CD4-positive, CD25-positive, alpha-beta regulatory T cell (primary cell): ENCODE measurements at regions not wholly inside any gene's neighbourhood (a gene's known extent, or its start where the extent isn't known, plus 50 kb on each side); places are given as distances from the start of the nearest gene placed in this dataset.
"Not testable (repeated sequence)": the region's sequence is repeated elsewhere in the genome, so short reads cannot be mapped to it uniquely, and the experiment has no call there.

Source experiments
- ATAC-seq, 2 donors: fragments of 150-1000 bp; cut with Tn5 transposase; one replicate each; pipeline ENCODE4 v1.10.0; 2021; ENCODE audit warnings: low read depth in 2 of 2, moderate number of reproducible peaks in 2 of 2, moderate library complexity in 1 of 2
- DNase-seq, 3 donors: peaks; one replicate each; pipeline versions ENCODE4 v3.0.0 to v3.0.0-alpha.2; 2012 to 2022; ENCODE audit warnings: mixed read lengths in 1 of 3
- H3K27ac ChIP-seq: one replicate; pipeline ENCODE4 v1.7.0; 2013; ENCODE audit warnings: mild to moderate bottlenecking, low read length; ENCODE audit not compliant: insufficient read depth, poor library complexity, severe bottlenecking
- H3K27me3 ChIP-seq: one replicate; pipeline ENCODE4 v1.7.0; 2013; ENCODE audit warnings: low read length; ENCODE audit not compliant: control insufficient read depth, insufficient read depth
- H3K36me3 ChIP-seq: one replicate; pipeline ENCODE4 v1.7.0; 2013; ENCODE audit warnings: mild to moderate bottlenecking, low read length, moderate library complexity; ENCODE audit not compliant: control insufficient read depth, insufficient read depth
- H3K4me1 ChIP-seq: 2 replicates; pipeline ENCODE4 v1.7.0; 2013; ENCODE audit warnings: mild to moderate bottlenecking, low read length; ENCODE audit not compliant: insufficient read depth, control insufficient read depth, poor library complexity, severe bottlenecking
- H3K4me3 ChIP-seq: one replicate; pipeline ENCODE4 v1.7.0; 2013; ENCODE audit warnings: low read depth, mild to moderate bottlenecking, low read length, moderate library complexity
- H3K9me3 ChIP-seq, 2 experiments: 1 replicate in 1 of 2; 2 replicates in 1 of 2; pipeline ENCODE4 v1.7.0; 2013; ENCODE audit warnings: low read length in 2 of 2, mild to moderate bottlenecking in 1 of 2, moderate library complexity in 1 of 2; ENCODE audit not compliant: control insufficient read depth in 2 of 2
- H3K27ac Mint-ChIP-seq, 3 donors: one replicate each; pipeline ENCODE4 v1.8.0; 2020 to 2022; ENCODE audit warnings: mild to moderate bottlenecking in 3 of 3, mixed read lengths in 3 of 3, moderate library complexity in 2 of 3
- H3K27me3 Mint-ChIP-seq: one replicate; pipeline ENCODE4 v1.8.0; 2022; ENCODE audit warnings: mild to moderate bottlenecking, mixed read lengths
- H3K36me3 Mint-ChIP-seq: one replicate; pipeline ENCODE4 v1.8.0; 2020; ENCODE audit warnings: mixed read lengths
- H3K4me1 Mint-ChIP-seq, 4 donors: one replicate each; pipeline ENCODE4 v1.8.0; 2020 to 2022; ENCODE audit warnings: mixed read lengths in 4 of 4, mild to moderate bottlenecking in 1 of 4
- H3K4me3 Mint-ChIP-seq, 4 donors: one replicate each; pipeline ENCODE4 v1.8.0; 2020 to 2022; ENCODE audit warnings: mild to moderate bottlenecking in 4 of 4, mixed read lengths in 4 of 4, moderate library complexity in 3 of 4
- H3K9me3 Mint-ChIP-seq, 7 donors: one replicate each; pipeline ENCODE4 v1.8.0; 2020 to 2022; ENCODE audit warnings: mixed read lengths in 7 of 7, mild to moderate bottlenecking in 3 of 7, moderate library complexity in 2 of 7

DNA sequence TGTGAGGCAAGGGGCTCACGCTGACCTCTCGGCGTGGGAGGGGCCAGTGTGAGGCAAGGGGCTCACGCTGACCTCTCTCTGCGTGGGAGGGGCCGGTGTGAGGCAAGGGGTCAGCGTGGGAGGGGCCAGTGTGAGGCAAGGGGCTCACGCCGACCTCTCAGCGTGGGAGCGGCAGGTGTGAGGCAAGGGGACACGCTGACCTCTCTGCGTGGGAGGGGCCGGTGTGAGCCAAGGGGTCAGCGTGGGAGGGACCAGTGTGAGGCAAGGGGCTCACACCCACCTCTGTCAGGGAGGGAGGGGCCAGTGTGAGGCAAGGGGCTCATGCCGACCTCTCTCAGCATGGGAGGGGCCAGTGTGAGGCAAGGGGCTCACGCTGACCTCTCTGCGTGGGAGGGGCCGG lies 251.7 kb upstream of the NUPR2 start:
- not testable (repeated sequence) for H3K4me3 ChIP-seq, H3K27me3 ChIP-seq, H3K4me1 Mint-ChIP-seq, H3K36me3 Mint-ChIP-seq, H3K27ac Mint-ChIP-seq, H3K4me3 Mint-ChIP-seq, H3K9me3 ChIP-seq, H3K27me3 Mint-ChIP-seq, H3K36me3 ChIP-seq, H3K4me1 ChIP-seq, DNase-seq, H3K9me3 Mint-ChIP-seq, H3K27ac ChIP-seq, ATAC-seq

DNA sequence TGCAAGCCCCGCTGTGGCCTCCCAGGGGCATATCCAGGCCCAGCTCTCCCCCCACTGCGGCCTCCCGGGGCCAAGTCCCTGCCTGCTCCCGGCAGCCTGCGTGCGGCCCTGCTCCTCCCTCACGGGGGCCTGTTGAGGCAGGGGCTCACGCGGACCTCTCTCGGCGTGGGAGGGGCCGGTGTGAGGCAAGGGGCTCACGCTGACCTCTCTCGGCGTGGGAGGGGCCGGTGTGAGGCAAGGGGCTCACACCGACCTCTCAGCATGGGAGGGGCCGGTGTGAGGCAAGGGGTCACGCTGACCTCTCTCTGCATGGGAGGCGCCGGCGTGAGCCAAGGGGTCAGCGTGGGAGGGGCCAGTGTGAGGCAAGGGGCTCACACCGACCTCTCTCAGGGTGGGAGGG lies 251.2 kb upstream of the NUPR2 start:
- H3K36me3 ChIP-seq, H3K4me3 Mint-ChIP-seq, H3K4me1 ChIP-seq, H3K9me3 Mint-ChIP-seq, ATAC-seq, DNase-seq, H3K4me1 Mint-ChIP-seq, H3K27ac ChIP-seq, H3K9me3 ChIP-seq, H3K36me3 Mint-ChIP-seq, H3K27me3 ChIP-seq, H3K27ac Mint-ChIP-seq, H3K4me3 ChIP-seq, H3K27me3 Mint-ChIP-seq: not testable (repeated sequence)

- H3K27ac Mint-ChIP-seq, H3K27me3 ChIP-seq, H3K36me3 Mint-ChIP-seq, H3K9me3 ChIP-seq, H3K27ac ChIP-seq, DNase-seq, H3K4me1 Mint-ChIP-seq, H3K36me3 ChIP-seq, H3K27me3 Mint-ChIP-seq, H3K9me3 Mint-ChIP-seq, ATAC-seq, H3K4me3 ChIP-seq, H3K4me1 ChIP-seq, H3K4me3 Mint-ChIP-seq: not testable (repeated sequence)
Observed at GRCh38 chr7:56366701-56367100, 250.5 kb upstream of the NUPR2 start.

- not testable (repeated sequence) for H3K27me3 Mint-ChIP-seq, H3K4me1 ChIP-seq, H3K4me1 Mint-ChIP-seq, DNase-seq, H3K27me3 ChIP-seq, H3K36me3 Mint-ChIP-seq, H3K4me3 Mint-ChIP-seq, H3K36me3 ChIP-seq, ATAC-seq, H3K4me3 ChIP-seq, H3K27ac ChIP-seq, H3K9me3 ChIP-seq, H3K27ac Mint-ChIP-seq
- H3K9me3 Mint-ChIP-seq: peaks cover 0 to 22% (median 6%) of the 10 kb centered on the region in 7 donors
Observed at GRCh38 chr7:56352576-56352975, 236.4 kb upstream of the NUPR2 start.

DNA sequence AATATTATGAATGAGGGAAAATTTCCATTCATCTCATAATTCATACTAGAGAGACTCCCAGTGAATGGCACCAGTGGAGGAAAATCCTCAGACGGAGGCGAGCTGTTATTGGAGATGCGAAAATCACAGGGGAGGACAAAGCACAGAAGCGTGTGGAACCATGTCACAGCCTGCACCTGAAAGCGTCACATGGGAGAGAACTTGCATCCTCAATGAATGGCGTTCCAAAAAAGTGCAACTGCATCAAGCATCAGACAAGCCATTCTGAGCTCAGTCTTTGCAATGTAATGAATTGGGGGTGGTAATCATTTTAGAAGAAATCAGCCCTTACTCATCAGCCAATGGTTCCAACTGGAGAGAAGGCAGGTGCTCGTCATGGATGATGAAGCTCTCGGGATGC lies 235.0 kb upstream of the NUPR2 start:
- not testable (repeated sequence) for ATAC-seq, DNase-seq, H3K36me3 Mint-ChIP-seq, H3K9me3 ChIP-seq, H3K4me3 Mint-ChIP-seq, H3K36me3 ChIP-seq, H3K27ac Mint-ChIP-seq, H3K4me1 Mint-ChIP-seq, H3K27ac ChIP-seq, H3K27me3 ChIP-seq, H3K27me3 Mint-ChIP-seq, H3K4me3 ChIP-seq, H3K4me1 ChIP-seq
- peaks cover 0 to 22% (median 6%) of the 10 kb centered on the region in 7 donors for H3K9me3 Mint-ChIP-seq

GRCh38 chr7:56348311-56348710 lies 232.1 kb upstream of the NUPR2 start:
- H3K9me3 ChIP-seq, H3K4me3 Mint-ChIP-seq, H3K4me3 ChIP-seq, H3K27ac ChIP-seq, H3K4me1 ChIP-seq, H3K36me3 Mint-ChIP-seq, DNase-seq, H3K27me3 Mint-ChIP-seq, H3K4me1 Mint-ChIP-seq, H3K27ac Mint-ChIP-seq, H3K36me3 ChIP-seq, H3K27me3 ChIP-seq, ATAC-seq: not testable (repeated sequence)
- H3K9me3 Mint-ChIP-seq: peaks cover 0 to 23% (median 4%) of the 10 kb centered on the region in 7 donors

DNA sequence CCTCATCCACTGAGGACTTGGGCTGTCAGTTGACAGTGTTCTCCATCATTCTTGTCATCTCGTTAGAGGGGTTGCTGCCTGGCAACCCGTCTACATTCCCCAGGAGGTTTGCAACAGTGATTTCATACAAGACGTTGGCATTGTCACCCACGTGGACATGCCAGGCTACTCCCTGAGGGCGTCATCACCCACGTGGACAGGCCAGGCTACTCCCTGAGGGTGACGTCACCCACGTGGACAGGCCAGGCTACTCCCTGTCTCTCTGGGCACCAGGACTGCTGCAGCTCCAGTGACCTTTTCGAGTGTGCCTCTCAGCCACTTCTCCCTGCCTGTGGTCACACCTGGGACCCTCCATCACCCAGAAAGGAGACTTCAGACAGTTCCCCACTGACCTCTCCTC lies 212.1 kb upstream of the NUPR2 start:
- H3K27ac Mint-ChIP-seq, ATAC-seq, H3K4me1 ChIP-seq, H3K27ac ChIP-seq, H3K4me1 Mint-ChIP-seq, H3K36me3 ChIP-seq, DNase-seq, H3K4me3 Mint-ChIP-seq, H3K9me3 ChIP-seq, H3K27me3 ChIP-seq, H3K4me3 ChIP-seq, H3K36me3 Mint-ChIP-seq, H3K27me3 Mint-ChIP-seq: not testable (repeated sequence)
- peaks cover 0 to 23% (median 11%) of the 10 kb centered on the region in 7 donors for H3K9me3 Mint-ChIP-seq

DNA sequence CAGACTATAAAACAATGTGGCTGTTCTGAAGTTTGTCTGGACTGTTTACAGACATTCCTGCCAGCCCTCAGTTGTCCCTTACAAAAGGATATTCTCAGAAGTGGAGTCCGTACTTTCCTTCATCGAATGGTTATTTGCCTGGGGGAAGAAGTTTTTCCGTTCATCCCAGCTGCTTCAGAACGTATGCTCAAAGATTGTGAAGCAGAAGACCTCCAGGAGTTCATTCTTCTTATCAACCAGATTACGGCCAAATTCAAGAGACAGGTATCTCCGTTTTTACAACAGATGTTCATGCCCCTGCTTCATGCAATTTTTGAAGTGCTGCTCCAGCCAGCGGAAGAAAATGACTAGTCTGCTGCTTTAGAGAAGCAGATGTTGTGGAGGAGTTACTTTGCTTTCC lies 174.3 kb upstream of the NUPR2 start:
- Mint-ChIP-seq H3K4me1 (no peaks in the 10 kb centered on the region), H3K9me3 (peaks cover 2 to 28% (median 9%) of the 10 kb centered on the region in 7 donors), H3K27ac (no peak overlapping the region)

More for the DNA sequence above, 174.3 kb upstream of the NUPR2 start:
- Histone ChIP-seq H3K27me3 (no peaks in the 10 kb centered on the region), H3K27ac (no peak overlapping the region), H3K9me3 (no peaks in the 10 kb centered on the region), H3K4me3 (no peak overlapping the region), H3K4me1 (no peaks in the 10 kb centered on the region), H3K36me3 (no peaks in the 10 kb centered on the region)
- ATAC-seq (no peak), DNase-seq (no peak)
- Mint-ChIP-seq H3K36me3 (no peaks in the 10 kb centered on the region), H3K27me3 (no peaks in the 10 kb centered on the region), H3K4me3 (no peak overlapping the region)
